Muscle layer of duodenum (tissue), 2 donors: ENCODE measurements at regions not wholly inside any gene's neighbourhood (a gene's known extent, or its start where the extent isn't known, plus 50 kb on each side); places are given as distances from the start of the nearest gene placed in this dataset.

ENCODE experiments used
- H3K27ac ChIP-seq: one replicate; pipeline ENCODE4 v1.7.0; 2013; ENCODE audit warnings: mild to moderate bottlenecking, low read length
- H3K27me3 ChIP-seq: one replicate; pipeline ENCODE4 v1.7.0; 2013; ENCODE audit warnings: low read depth, mild to moderate bottlenecking, control low read depth, low read length
- H3K36me3 ChIP-seq, 2 donors: one replicate each; pipeline ENCODE4 v1.7.0; 2013; ENCODE audit warnings: low read length in 2 of 2, control low read depth in 1 of 2, mild to moderate bottlenecking in 1 of 2; ENCODE audit not compliant: insufficient read depth in 2 of 2, control insufficient read depth in 1 of 2
- H3K4me1 ChIP-seq, 2 donors: one replicate each; pipeline ENCODE4 v1.7.0; 2013; ENCODE audit warnings: low read length in 2 of 2, mild to moderate bottlenecking in 2 of 2, control low read depth in 1 of 2, moderate library complexity in 1 of 2; ENCODE audit not compliant: insufficient read depth in 2 of 2, control insufficient read depth in 1 of 2
- H3K4me3 ChIP-seq, 2 donors: one replicate each; pipeline ENCODE4 v1.7.0; 2013; ENCODE audit warnings: low read length in 2 of 2, low read depth in 1 of 2, mild to moderate bottlenecking in 1 of 2
- H3K9me3 ChIP-seq, 2 donors: one replicate each; pipeline ENCODE4 v1.7.0; 2013; ENCODE audit warnings: low read length in 2 of 2, control low read depth in 1 of 2, mild to moderate bottlenecking in 1 of 2; ENCODE audit not compliant: control insufficient read depth in 1 of 2
- donor health status: healthy.

GRCh38 chr2:224145751-224146355, 106.8 kb upstream of the SERPINE2 start:
- no peaks in the 10 kb centered on the region for H3K36me3 ChIP-seq
- no peak overlapping the region for H3K4me3 ChIP-seq
- H3K4me1 ChIP-seq = no peaks in the 10 kb centered on the region
- no peaks in the 10 kb centered on the region for H3K9me3 ChIP-seq
- H3K27ac ChIP-seq = no peak overlapping the region
- no peaks in the 10 kb centered on the region for H3K27me3 ChIP-seq

GRCh38 chr2:224143526-224143925, 104.4 kb upstream of the SERPINE2 start:
- no peak overlapping the region for H3K4me3 ChIP-seq
- no peaks in the 10 kb centered on the region for H3K36me3 ChIP-seq
- H3K27ac ChIP-seq = no peak overlapping the region
- no peaks in the 10 kb centered on the region for H3K27me3 ChIP-seq
- H3K9me3 ChIP-seq = no peaks in the 10 kb centered on the region
- no peaks in the 10 kb centered on the region for H3K4me1 ChIP-seq

- Histone ChIP-seq H3K4me1 (no peaks in the 10 kb centered on the region), H3K9me3 (no peaks in the 10 kb centered on the region), H3K27ac (no peak overlapping the region), H3K27me3 (no peaks in the 10 kb centered on the region), H3K36me3 (no peaks in the 10 kb centered on the region), H3K4me3 (no peak overlapping the region)
Observed at GRCh38 chr2:224142397-224143312, 103.6 kb upstream of the SERPINE2 start.

GRCh38 chr2:224141304-224141703, 102.2 kb upstream of the SERPINE2 start:
- H3K27ac ChIP-seq = no peak overlapping the region
- no peaks in the 10 kb centered on the region for H3K4me1 ChIP-seq
- H3K27me3 ChIP-seq = no peaks in the 10 kb centered on the region
- no peaks in the 10 kb centered on the region for H3K36me3 ChIP-seq
- H3K4me3 ChIP-seq = no peak overlapping the region
- H3K9me3 ChIP-seq = no peaks in the 10 kb centered on the region

DNA sequence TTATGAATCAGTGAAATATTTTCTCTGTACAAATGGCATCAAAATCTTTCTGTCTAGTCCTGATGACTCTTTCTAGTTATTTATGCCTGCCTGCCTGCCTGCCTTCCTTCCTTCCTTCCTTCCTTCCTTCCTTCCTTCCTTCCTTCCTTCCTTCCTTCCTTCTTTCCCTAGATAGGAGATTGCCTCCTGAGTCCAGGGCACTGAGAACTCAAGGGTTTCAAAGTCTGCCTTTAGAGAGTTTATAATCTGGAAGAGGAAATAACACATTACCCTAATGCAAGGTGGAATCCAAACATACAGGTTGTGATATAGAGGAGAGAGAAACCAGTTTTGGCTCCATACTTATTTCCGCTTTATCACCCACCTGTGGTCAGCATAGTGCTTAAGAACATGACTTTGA, 98.1 kb upstream of the SERPINE2 start:
- Histone ChIP-seq H3K27ac (no peak overlapping the region), H3K9me3 (no peaks in the 10 kb centered on the region), H3K4me1 (no peaks in the 10 kb centered on the region), H3K27me3 (no peaks in the 10 kb centered on the region), H3K36me3 (no peaks in the 10 kb centered on the region), H3K4me3 (no peak overlapping the region)

- Histone ChIP-seq H3K36me3 (no peaks in the 10 kb centered on the region), H3K4me1 (no peaks in the 10 kb centered on the region), H3K4me3 (no peak overlapping the region), H3K27ac (no peak overlapping the region), H3K9me3 (no peaks in the 10 kb centered on the region), H3K27me3 (no peaks in the 10 kb centered on the region)
Observed at GRCh38 chr2:224136396-224136795, 97.3 kb upstream of the SERPINE2 start.

- no peaks in the 10 kb centered on the region for H3K9me3 ChIP-seq
- no peak overlapping the region for H3K4me3 ChIP-seq
- H3K36me3 ChIP-seq = no peaks in the 10 kb centered on the region
- no peak overlapping the region for H3K27ac ChIP-seq
- H3K27me3 ChIP-seq = no peaks in the 10 kb centered on the region
- no peaks in the 10 kb centered on the region for H3K4me1 ChIP-seq
Observed at GRCh38 chr2:224135881-224136280, 96.8 kb upstream of the SERPINE2 start.

DNA sequence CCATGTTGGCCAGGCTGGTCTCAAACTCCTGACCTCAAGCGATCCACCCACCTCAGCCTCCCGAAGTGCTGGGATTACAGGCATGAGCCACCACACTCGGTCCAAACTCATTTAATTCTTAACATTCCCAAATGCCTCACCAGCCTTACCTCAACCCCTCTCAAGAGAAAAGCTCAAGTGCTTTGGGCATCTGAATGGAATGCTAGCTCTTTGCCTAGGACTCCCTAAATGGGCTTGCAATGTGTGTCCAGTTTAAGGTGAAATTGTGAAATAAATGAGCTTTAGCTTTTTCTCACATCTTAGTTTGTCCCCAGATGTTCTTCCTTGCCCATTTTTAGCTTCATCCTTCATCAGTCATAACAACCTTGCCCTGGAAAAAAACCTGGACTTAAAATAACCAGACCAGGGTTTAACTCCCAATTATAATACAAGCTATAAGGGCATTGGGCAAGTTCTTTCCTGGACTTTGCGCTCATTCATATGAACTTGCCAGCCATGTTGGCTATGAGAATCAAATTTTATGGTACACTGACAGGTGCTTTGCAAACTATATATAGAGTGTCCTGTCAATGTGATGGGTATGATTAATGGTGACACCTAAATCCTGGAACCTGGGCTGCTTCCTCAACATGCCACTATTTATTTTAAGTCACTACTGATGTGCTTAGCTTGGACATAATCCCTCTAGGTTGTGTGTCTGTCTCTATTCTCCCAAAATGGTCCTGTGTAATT, 95.1 kb upstream of the SERPINE2 start:
- H3K4me3 ChIP-seq = no peak overlapping the region
- no peaks in the 10 kb centered on the region for H3K27me3 ChIP-seq
- no peaks in the 10 kb centered on the region for H3K4me1 ChIP-seq
- H3K36me3 ChIP-seq = no peaks in the 10 kb centered on the region
- H3K9me3 ChIP-seq = no peaks in the 10 kb centered on the region
- H3K27ac ChIP-seq = no peak overlapping the region

DNA sequence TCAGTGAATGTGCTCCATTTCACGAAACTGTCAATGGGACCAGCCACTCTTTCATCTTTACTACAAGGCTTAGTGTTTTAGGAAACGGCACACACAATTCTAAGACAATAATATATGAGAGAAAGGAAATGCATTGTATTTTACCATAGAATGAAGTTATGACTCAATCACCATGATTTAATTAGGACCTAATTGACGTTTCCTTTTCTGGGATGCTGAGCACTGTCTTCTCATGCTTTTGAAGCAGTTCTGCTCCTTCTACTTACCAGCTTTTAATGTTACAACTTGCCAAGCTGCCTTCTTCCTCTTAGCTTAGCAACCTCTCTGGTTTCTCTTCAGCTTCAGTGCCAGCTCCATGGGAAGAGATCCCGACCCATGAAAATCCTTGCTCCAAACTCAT, 94.3 kb upstream of the SERPINE2 start:
- H3K27me3 ChIP-seq = no peaks in the 10 kb centered on the region
- H3K4me3 ChIP-seq = no peak overlapping the region
- no peak overlapping the region for H3K27ac ChIP-seq
- no peaks in the 10 kb centered on the region for H3K36me3 ChIP-seq
- no peaks in the 10 kb centered on the region for H3K9me3 ChIP-seq
- peaks cover 0 to 5% of the 10 kb centered on the region in 2 donors for H3K4me1 ChIP-seq

GRCh38 chr2:224127871-224128501, 88.9 kb upstream of the SERPINE2 start:
- Histone ChIP-seq H3K4me1 (peaks cover 0 to 8% of the 10 kb centered on the region in 2 donors), H3K27me3 (no peaks in the 10 kb centered on the region), H3K9me3 (peaks cover 0 to 3% of the 10 kb centered on the region in 2 donors), H3K4me3 (no peak overlapping the region), H3K36me3 (no peaks in the 10 kb centered on the region), H3K27ac (no peak overlapping the region)

- H3K9me3 ChIP-seq = peaks cover 0 to 3% of the 10 kb centered on the region in 2 donors
- H3K4me3 ChIP-seq = no peak overlapping the region
- H3K27ac ChIP-seq = no peak overlapping the region
- H3K36me3 ChIP-seq = no peaks in the 10 kb centered on the region
- H3K4me1 ChIP-seq = peaks cover 0 to 8% of the 10 kb centered on the region in 2 donors
- no peaks in the 10 kb centered on the region for H3K27me3 ChIP-seq
Observed at GRCh38 chr2:224126440-224126839, 87.4 kb upstream of the SERPINE2 start.
